NT2/D1 (cell line): ENCODE measurements at regions not wholly inside any gene's neighbourhood (a gene's known extent, or its start where the extent isn't known, plus 50 kb on each side); places are given as distances from the start of the nearest gene placed in this dataset.

Source experiments
- SUZ12 ChIP-seq: IDR thresholded peaks from 2 replicates; pipeline ENCODE4 v1.6.1; 2011; ENCODE audit not compliant: insufficient read length, insufficient read depth; ENCODE audit errors: extremely low read depth
- YY1 ChIP-seq: IDR thresholded peaks from 2 replicates; pipeline ENCODE4 v1.6.1; 2011; ENCODE audit not compliant: insufficient read length, insufficient read depth
- ZNF274 ChIP-seq: IDR thresholded peaks from 2 replicates; pipeline ENCODE4 v1.6.1; 2011; ENCODE audit warnings: mild to moderate bottlenecking, low read depth, low read length

GRCh38 chr11:71183878-71184277, 68.5 kb downstream of the SHANK2 start:
- TF ChIP-seq SUZ12, result no peak
- no peak for TF ChIP-seq YY1
- no peak for TF ChIP-seq ZNF274
